GM19452 (cell line): ENCODE measurements at regions not wholly inside any gene's neighbourhood (a gene's known extent, or its start where the extent isn't known, plus 50 kb on each side); places are given as distances from the start of the nearest gene placed in this dataset.

ENCODE experiments used
- ATAC-seq: cut with Tn5 transposase; IDR thresholded peaks from one replicate; pipeline ENCODE4 v1.9.1; 2021; ENCODE audit not compliant: unreplicated experiment

DNA sequence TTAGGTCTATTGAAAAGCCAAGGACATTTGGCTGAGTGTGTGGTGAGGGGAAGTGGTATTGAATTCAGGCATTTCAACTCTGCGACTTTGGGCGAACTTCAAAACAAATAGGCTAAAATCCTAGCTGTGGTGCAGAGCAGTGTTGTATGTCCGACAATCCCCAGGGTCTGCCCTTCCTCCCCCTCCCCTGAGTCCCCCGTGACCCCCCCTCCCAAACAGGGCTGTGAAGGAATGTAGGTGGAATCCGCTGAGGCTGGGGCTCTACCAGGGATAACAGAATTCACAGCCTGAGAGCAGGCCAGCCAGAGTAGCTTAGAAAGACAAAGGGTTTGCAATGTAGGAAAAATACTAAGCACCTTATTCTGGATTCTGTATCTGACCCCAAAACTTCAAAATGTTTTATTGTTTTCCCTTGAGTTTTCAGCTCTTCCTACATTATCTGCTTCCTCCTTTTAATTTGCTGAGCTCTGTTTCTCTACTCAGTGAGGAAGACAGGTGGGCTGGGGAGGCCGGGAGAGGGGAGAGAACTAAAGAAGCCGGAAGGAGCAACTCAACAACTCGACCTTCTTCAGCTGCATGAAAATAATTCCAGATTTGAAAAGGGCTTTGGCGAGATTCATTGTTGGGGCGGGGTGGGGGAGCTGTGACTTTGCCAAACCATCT is 315.2 kb downstream of the BLID start:
- no peak for ATAC-seq

DNA sequence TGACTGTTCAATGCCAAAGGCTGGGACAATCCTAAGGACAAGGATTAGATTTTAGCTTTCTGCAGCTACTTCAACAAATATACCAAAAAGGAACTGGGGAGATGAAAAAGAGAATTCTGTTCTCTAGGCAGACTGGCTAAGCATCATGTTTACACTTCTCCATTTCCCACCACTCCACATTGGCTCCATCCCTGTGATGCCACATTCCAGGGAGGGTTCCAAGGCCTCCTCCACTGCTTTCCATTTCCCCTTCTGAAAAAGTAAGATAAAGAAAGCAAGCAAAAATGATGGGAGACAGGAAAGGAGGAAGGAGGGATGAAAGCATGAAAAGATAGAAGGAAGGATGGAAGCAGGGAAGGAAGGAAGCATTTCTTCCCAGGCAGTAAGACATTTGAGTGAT is 315.8 kb downstream of the BLID start:
- ATAC-seq, result no peak

DNA sequence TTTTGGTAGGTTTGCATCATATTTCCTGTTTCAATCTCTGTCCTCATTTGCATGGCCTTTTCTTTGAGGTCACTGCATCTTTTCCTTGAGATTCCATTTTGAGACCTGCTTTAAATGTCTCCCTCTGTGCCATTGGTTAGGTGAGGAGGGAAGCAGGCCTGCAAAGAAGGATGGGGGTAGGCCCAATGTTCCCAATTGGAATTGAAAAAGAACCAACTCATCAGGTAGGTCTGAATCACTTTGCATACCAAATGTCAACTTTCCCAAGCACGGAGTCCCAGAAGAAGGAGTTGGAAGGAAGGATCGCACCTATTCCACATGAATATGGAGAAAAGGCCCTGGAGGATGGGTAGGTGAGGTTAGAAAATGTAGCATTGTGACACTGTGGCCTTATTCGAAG is 318.5 kb downstream of the BLID start:
- ATAC-seq, result no peak

DNA sequence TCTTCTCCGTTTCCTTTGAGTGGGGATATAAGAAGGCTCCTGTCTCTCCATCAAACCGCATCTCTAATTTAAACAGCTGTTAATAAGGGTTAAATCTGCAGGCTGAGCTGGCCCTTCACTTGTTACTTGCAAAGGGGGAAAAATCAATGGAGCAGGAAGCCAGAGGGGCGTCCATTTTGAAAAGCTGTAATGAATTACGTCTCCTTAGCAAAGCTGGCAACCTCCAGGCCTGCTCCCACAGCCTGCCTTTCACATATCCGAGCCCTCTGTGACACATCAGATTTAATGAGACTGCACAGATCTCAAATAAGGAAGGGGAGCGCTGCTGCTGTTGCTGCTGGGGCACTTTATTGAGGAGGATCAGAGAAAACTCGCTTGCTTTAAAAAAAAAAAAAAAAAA is 320.8 kb downstream of the BLID start:
- ATAC-seq, result no peak

DNA sequence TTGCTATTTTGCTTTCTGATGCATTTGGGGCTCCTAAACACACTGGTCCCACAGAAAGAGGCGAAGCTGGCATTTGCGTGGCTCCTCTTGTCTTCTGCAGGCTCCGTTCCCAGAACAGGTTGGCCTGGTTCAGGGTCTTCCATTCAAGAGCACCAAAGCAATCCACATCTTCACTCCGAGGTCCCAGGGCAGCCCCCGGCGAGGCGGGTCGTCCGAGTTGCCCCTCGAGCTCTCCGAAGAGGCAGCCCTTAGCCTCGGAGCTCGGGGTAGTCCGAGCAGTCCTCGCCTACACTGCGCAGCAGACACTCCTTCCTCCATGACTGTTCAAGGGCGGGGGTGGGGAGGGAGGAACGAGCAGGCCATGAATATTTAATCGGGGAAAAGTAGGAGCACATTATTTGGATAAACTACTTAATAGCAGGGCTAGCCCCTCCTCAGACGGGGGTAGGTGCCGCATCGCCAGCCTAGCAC is 321.3 kb downstream of the BLID start:
- no peak for ATAC-seq

DNA sequence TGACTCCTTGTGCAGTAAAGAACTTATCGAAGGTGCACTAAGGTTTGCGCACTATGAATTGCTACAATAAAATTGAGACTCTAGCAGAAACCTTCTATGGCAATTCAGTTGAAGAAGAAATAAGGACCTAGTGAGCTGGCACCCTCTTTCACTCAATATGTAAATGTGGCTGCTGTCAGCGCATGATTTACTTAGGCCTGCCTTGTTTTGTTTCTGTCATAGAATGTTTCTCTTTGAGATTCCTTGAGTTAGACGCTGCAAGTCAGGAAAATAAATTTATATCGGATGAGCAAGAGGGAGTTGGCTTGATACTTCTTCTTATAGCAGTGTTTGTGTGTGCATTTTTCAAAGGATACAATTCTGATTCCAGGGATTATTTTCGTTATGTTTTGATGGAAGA is 322.1 kb downstream of the BLID start:
- ATAC-seq, result no peak

DNA sequence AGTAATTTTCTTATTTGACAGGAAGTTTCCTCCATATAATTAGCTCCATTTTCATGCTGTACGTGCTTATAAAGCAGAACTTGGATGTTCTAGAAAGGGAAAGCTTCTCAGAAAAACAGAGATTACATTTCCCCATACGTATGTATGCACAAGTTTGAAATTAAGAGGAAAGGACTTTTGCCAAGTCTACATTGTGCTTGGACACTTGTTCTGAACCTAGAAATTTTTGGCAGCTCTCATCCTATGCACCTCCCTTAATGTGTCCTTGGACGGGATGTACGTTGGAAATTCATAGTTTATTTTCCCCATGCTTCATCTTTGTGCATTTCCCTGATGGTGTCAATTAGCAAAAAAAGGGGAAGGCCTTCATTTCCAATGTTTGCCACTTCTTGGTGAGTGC is 322.7 kb downstream of the BLID start:
- no peak for ATAC-seq

DNA sequence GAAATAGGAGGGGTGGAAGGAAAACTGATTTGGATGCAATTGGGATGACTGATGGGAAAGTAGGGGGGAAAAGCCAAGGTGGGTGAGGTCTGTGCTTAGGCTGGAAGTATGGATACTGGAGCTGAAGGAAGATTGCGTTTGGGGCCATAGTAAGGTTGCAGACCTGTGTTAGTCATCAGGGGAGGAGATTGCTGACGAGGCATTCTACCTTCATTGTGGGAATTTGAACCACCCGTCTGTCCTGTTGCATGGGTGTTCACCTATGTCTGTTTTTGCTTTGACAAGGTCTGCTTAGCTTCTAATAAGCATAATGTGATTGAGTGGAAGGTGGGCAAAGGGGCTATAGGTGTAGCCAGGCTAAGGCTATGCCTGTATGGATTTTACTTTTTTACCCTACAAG is 323.8 kb downstream of the BLID start:
- ATAC-seq, result no peak

DNA sequence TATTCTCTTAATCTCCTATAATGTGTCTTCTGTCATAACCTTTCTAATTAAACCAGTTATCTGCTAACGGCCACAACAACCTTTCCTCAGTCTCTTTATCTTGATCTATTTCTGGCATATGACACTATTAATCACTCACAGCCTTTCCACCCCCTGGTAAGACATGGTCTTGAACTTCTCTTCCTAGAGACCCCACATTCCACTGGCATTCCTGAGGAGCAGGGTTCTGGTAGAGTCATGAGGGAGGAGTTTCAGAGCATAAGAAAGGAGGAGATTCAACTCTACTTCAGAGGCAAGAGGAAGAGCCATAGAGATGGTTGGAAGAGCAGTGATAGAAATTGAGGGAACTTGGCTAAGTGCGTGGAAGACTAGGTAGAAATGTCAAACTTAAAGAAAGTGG is 325.6 kb downstream of the BLID start:
- no peak for ATAC-seq

DNA sequence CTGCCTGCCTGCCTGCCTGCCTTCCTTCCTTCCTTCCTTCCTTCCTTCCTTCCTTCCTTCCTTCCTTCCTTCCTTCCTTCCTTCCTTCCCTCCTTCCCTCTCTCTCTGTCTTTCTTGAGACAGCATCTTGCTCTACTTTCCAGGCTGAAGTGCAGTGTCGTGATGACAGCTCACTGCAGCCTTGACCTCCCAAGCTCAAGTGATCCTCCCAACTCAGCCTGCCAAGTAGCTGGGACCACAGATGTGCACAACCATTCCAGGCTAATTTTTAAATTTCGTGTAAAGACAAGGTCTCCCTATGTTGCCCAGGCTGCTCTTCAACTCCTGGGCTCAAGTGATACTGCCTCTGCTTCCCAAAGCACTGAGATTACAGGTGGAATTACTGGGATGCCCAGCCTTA is 328.2 kb upstream of the SORL1-AS1 start:
- no peak for ATAC-seq

DNA sequence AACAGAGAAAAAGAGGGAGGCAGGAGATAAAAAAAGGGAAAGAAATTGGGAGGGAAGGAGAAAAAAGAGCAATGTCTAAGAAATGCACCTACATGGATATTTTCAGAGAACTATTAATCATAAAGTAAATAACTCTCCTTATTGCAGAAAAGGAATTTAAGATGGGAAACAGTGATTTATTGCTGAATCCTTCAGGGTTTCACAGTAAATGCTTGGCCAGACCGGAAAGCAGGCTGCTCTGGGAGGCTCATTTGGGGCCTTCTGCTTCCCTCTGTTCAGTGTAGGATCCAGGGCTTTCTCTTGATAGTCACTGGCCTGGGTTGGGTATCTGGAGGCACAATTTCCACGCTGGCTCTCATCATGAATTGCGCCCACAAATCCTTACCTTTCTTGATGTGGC is 324.3 kb upstream of the SORL1-AS1 start:
- no peak for ATAC-seq

DNA sequence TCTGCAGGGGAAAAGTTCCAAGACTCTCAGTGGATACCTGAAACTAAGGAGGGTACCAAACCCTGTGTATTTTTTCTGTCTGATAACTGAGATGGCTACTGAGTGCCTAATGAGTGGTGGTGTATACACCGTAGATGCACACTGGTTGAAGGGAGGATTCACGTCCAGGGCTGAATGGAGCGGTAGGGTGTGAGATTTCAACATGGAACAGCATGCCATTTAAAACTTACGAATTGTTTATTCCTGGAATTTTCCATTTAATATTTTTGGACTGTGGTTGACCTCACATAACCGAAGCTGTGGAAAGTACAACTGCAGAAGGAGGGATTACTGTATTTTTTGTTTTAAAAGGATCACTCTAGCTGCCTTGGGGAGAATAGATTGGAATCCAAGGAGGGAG is 322.5 kb upstream of the SORL1-AS1 start:
- ATAC-seq, result no peak

DNA sequence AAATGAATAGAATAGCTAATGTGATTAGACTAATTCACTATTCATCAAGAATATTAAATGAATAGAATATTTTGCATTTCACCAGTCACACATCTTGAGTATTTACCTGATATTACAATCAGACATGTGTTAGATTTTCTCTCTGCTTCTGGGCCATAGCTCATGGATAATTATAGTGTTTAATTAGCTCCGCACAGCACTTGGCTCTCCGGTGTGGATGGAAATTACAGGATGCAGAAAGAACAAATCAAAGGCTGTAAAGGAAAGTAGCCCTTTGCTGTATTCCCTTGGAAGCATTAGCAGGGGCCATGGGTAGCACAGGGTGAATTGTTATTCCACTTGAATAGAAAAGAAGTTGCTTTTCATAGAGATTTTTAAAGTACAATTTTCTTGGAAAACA is 320.3 kb upstream of the SORL1-AS1 start:
- ATAC-seq, result no peak

DNA sequence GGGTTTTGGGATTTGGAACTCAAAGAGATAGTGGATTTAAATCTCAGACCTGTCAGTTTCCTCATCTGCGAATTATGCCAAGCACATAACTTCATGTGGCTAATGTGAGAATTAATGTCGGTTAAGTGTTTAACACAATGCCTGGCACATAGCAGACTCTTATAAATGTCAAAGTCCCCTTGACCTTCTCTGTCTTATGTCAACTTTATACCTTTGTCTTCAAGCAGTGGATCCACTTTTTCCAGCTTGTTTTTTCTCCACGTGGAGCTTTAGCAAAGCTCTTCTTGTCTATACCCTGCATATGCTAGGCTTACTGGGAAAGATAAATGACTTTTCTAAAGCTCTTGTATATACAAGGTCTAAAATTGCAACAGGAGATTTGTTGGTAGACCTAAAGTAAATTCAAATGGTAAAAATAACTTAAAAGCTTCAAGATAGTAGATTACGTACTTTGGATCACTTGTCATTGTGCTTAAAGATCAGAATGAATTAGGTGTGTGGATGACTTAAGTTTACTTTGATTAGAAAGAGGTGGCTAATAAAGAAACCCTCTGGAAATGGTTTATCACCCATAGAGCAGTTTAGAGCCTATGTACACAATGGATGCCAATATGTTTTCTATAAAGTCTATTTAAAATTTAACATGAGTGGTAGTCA is 318.3 kb upstream of the SORL1-AS1 start:
- ATAC-seq, result no peak

DNA sequence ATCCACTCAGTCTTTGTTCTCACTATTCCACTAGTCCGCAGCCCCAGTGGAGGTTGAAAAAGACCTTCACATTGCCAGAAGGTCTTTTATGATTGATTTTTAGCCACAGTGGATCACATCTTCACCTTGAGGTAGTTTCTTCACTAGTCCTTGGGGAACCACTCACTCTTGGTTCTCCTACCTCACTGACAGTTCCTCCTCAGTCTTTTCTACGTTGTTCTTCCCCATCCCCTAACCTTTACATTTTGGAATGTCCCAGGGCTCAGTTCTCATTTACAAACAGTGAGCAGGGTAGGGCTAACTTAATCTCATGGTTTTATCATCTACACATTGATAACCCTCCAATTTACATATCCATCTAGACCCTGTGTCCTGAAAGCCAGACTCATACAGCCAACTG is 316.4 kb upstream of the SORL1-AS1 start:
- ATAC-seq, result no peak

DNA sequence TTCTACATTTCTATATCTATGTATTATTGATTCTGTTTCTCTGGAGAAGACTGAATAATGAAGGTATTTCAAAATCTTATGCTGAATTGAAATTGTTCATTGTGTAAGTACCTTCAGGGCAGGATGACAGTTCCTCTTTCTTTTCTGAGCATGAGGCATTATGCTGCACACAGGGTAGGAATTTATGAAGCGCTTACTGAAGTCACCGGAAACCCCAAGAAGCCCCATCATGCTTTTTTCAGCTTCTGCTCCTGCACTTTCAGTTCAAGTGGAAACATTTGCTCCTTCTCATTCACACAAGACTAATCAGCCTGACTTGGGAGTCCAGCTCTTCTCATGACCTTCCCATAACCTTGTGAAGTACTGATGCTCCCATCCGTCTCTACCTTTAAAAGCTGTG is 314.7 kb upstream of the SORL1-AS1 start:
- ATAC-seq, result peak; percentile 66

DNA sequence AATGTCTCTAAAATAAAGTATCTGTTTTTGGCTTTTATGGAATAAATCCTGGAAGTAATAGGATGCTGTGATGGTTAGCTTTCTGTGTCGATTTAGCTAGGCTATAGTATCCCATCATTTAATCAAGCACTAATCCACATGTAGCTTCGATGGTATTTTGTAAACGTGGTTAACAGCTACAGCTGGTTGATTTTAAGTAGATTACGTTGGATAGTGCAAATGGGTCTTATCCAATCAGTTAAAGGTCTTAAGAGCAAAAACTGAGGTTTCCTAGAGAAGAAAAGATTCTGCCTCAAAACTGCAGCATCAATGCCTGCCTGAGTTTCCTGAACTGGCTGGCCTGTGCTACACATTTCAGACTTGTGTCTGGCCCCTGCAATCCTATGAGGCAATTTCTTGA is 314.2 kb upstream of the SORL1-AS1 start:
- peak; percentile 17 for ATAC-seq

DNA sequence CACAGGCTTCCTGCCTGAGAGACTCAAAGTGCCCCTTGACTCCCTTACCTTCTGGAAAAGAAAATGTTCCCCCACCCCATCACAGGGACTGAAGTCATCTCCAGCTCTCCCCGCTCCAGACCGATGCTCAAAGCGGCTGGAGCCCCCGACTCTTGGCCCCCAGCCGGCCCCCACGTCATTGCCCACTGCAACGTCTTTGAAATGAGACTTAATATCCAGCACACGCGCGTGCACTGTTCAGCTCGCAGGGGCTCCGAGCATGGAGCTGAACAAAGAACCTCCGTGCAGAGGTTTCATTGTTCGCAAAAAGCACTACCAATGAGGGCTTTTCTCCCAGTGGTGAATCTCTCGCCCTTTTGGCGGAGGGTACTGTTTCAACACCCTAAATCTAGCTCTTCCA is 313.4 kb upstream of the SORL1-AS1 start:
- ATAC-seq, result no peak

DNA sequence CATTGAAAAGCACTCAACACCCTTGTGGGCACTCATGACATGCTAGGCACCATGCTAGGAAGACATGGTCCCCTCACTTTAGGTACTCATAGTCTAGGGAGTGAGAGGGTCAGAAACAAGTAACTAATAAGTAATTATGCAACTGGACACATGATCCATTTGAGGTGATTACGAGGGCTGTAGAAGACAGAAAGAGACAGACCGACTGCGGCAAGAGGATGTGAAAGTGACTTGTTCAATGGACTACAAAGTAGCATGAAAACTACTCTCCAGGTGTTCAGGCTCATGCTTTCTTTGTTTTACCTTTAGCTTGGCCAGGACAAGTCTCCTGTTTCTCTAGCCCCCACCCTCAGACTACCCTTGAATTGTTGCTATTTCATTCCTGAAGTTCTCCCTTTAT is 310.8 kb upstream of the SORL1-AS1 start:
- peak; percentile 80 for ATAC-seq

DNA sequence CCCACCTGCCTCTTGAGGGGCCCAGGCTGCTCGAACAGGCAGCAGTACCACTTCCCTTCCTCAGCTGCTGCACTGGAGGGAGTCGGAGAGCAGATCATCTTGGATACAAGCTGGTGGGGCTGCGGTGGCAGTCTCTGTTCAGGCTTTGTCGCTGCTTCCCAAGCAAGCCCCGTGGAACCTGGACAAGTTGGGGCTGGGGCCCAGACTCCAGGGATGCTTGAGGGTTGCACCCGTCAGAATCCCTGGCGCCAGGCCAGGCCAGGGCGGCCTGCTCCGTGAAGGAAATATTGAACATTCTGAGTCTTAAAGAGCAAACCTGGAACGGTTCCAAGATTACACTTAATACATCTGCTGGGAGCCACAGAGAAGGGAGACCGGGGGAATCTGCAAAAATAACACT is 310.1 kb upstream of the SORL1-AS1 start:
- ATAC-seq, result no peak

DNA sequence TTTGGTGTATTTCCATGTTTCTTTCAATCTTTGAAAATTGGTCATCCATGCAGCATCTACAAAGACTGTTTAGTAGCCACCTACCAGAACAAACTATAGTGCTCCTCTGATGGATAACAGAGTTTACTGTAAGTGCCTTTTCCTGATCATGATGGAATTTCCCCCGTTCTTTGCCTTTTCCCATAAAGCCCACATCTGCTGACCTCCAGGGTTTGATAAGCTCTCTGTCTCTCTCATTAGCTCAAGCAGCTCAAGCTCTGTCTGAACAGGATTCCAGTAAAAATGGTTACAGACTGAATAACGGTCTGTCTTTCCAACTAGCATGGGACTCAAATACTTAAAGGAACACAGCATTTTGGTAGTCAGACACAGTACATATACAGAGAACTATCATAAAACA is 308.4 kb upstream of the SORL1-AS1 start:
- no peak for ATAC-seq

DNA sequence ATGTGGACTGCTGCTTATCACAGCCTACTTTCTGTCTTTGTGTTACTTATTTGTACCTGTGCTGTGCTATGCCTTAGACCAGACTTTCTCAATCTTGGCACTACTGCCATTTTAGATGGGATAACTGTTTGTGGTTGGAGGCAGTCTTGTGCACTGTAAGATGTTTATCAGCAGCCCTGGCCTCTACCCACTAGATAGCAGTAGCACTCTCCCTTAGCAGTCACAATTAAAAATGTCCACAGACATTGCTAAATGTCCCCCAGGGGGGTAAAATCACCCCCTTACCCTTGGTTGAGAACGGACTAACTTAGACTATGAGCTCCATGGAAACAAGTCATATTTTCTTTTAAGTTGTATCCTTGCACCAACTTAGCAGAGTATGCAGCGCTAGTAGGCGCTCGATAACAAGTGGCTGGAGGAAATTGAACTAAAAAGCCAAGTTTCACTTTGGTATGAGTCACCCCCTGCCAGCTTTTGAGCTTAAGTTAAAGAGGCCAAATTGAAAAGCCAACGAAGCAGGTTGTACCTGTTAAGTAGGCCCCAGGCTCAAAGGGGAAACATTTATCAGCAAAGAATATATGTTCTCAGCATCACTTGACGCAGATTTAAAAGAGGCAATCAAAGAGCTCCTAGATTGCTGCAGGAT is 304.8 kb upstream of the SORL1-AS1 start:
- ATAC-seq, result no peak

DNA sequence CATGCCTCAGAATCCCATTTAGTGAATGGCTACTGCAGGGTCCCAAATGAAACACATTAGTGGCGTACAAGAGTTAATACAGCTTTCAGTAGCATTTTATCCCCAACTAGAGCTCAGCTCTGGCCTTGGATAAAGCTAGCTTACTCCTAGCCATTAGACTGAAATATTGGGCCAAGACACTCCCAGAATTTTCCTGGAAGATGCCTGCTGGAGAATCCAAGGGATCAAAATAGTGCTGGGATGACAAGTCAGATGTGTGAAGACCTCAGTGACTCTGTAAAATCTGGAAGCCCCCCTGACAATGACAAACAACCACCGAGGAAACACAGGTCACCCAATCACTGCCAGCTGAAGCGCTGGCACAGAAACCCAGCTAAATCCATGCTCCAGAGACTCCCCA is 303.1 kb upstream of the SORL1-AS1 start:
- ATAC-seq, result no peak
